ENCODE measurements at regions not wholly inside any gene's neighbourhood (a gene's known extent, or its start where the extent isn't known, plus 50 kb on each side); places are given as distances from the start of the nearest gene placed in this dataset.

GRCh38 chr3:194215392-194215791, 79.4 kb downstream of the HES1 start:
- no peak for TF ChIP-seq CTCF (IDR thresholded peaks at IDR 0.05; ENCODE audit: borderline replicate concordance, control extremely low read depth, extremely low read depth, insufficient read depth, missing control alignments)
- in situ Hi-C loops (cut with MboI; ENCODE audit: low sequenced_read_pairs, unreplicated experiment) = no loop called here
- no peak for DNase-seq (ENCODE audit: low spot score)

GRCh38 chr3:194218646-194219453, 82.9 kb downstream of the HES1 start:
- in situ Hi-C loops (cut with MboI; ENCODE audit: low sequenced_read_pairs, unreplicated experiment) = no loop called here
- TF ChIP-seq CTCF (IDR thresholded peaks at IDR 0.05; ENCODE audit: borderline replicate concordance, control extremely low read depth, extremely low read depth, insufficient read depth, missing control alignments) = no peak
- no peak for DNase-seq (ENCODE audit: low spot score)

- no peak for TF ChIP-seq CTCF (IDR thresholded peaks at IDR 0.05; ENCODE audit: borderline replicate concordance, control extremely low read depth, extremely low read depth, insufficient read depth, missing control alignments)
- in situ Hi-C loops (cut with MboI; ENCODE audit: low sequenced_read_pairs, unreplicated experiment) = no loop called here
- DNase-seq (ENCODE audit: low spot score) = no peak
These were observed 84.0 kb downstream of the HES1 start for GRCh38 chr3:194219826-194220410.

GRCh38 chr3:194220901-194221326, 85.0 kb downstream of the HES1 start:
- DNase-seq (ENCODE audit: low spot score) = no peak
- no peak for TF ChIP-seq CTCF (IDR thresholded peaks at IDR 0.05; ENCODE audit: borderline replicate concordance, control extremely low read depth, extremely low read depth, insufficient read depth, missing control alignments)
- in situ Hi-C loops (cut with MboI; ENCODE audit: low sequenced_read_pairs, unreplicated experiment) = no loop called here

- no peak for TF ChIP-seq CTCF (IDR thresholded peaks at IDR 0.05; ENCODE audit: borderline replicate concordance, control extremely low read depth, extremely low read depth, insufficient read depth, missing control alignments)
- no peak for DNase-seq (ENCODE audit: low spot score)
- in situ Hi-C loops (cut with MboI; ENCODE audit: low sequenced_read_pairs, unreplicated experiment) = no loop called here
These were observed 85.4 kb downstream of the HES1 start for GRCh38 chr3:194221336-194221735.

GRCh38 chr3:194223951-194224350, 88.0 kb downstream of the HES1 start:
- in situ Hi-C loops (cut with MboI; ENCODE audit: low sequenced_read_pairs, unreplicated experiment) = no loop called here
- no peak for TF ChIP-seq CTCF (IDR thresholded peaks at IDR 0.05; ENCODE audit: borderline replicate concordance, control extremely low read depth, extremely low read depth, insufficient read depth, missing control alignments)
- DNase-seq (ENCODE audit: low spot score) = no peak

Measured in GM13976 (cell line).